GM18517 (cell line): ENCODE measurements at regions not wholly inside any gene's neighbourhood (a gene's known extent, or its start where the extent isn't known, plus 50 kb on each side); places are given as distances from the start of the nearest gene placed in this dataset.
"Not testable (repeated sequence)": the region's sequence is repeated elsewhere in the genome, so short reads cannot be mapped to it uniquely, and the experiment has no call there.

Source experiments
- ATAC-seq: cut with Tn5 transposase; IDR thresholded peaks from one replicate; pipeline ENCODE4 v1.9.1; 2021; ENCODE audit warnings: mild to moderate bottlenecking, moderate library complexity; ENCODE audit not compliant: unreplicated experiment

GRCh38 chr2:187679454-187679853 lies 125.2 kb upstream of the TFPI start:
- no peak for ATAC-seq

- no peak for ATAC-seq
Observed at GRCh38 chr2:187684174-187684573, 129.9 kb upstream of the TFPI start.

- no peak for ATAC-seq
Observed at GRCh38 chr2:187686416-187687024, 132.3 kb upstream of the TFPI start.

- no peak for ATAC-seq
Observed at GRCh38 chr2:187687585-187687984, 133.3 kb upstream of the TFPI start.

GRCh38 chr2:187689372-187689771 lies 135.1 kb upstream of the TFPI start:
- ATAC-seq = no peak

GRCh38 chr2:187693923-187694322 lies 139.7 kb upstream of the TFPI start:
- no peak for ATAC-seq

- ATAC-seq = not testable (repeated sequence)
Observed at GRCh38 chr2:187696644-187697043, 142.4 kb upstream of the TFPI start.

- no peak for ATAC-seq
Observed at GRCh38 chr2:187698374-187699110, 144.3 kb upstream of the TFPI start.

- ATAC-seq = no peak
Observed at GRCh38 chr2:187702157-187702556, 147.9 kb upstream of the TFPI start.

- ATAC-seq = no peak
Observed at GRCh38 chr2:187708272-187708671, 154.0 kb upstream of the TFPI start.

GRCh38 chr2:187709065-187709464 lies 154.8 kb upstream of the TFPI start:
- no peak for ATAC-seq

GRCh38 chr2:187710791-187711521 lies 156.7 kb upstream of the TFPI start:
- no peak for ATAC-seq

GRCh38 chr2:187715590-187715989 lies 161.4 kb upstream of the TFPI start:
- no peak for ATAC-seq

GRCh38 chr2:187716301-187716700 lies 162.1 kb upstream of the TFPI start:
- no peak for ATAC-seq

GRCh38 chr2:187718092-187718491 lies 163.9 kb upstream of the TFPI start:
- ATAC-seq = no peak

- ATAC-seq = no peak
Observed at GRCh38 chr2:187719510-187719909, 165.3 kb upstream of the TFPI start.

GRCh38 chr2:187748958-187749357 lies 194.7 kb upstream of the TFPI start:
- ATAC-seq = no peak

GRCh38 chr2:187749804-187750431 lies 195.7 kb upstream of the TFPI start:
- ATAC-seq = no peak

- no peak for ATAC-seq
Observed at GRCh38 chr2:187768995-187769394, 214.8 kb upstream of the TFPI start.

GRCh38 chr2:187769437-187769836 lies 215.2 kb upstream of the TFPI start:
- no peak for ATAC-seq

GRCh38 chr2:187774551-187775071 lies 220.4 kb upstream of the TFPI start:
- ATAC-seq = no peak
